Right lung (tissue), 2 donors: ENCODE measurements at regions not wholly inside any gene's neighbourhood (a gene's known extent, or its start where the extent isn't known, plus 50 kb on each side); places are given as distances from the start of the nearest gene placed in this dataset.
"Not testable (repeated sequence)": the region's sequence is repeated elsewhere in the genome, so short reads cannot be mapped to it uniquely, and the experiment has no call there.

Experiments
- DNase-seq, 2 donors: peaks; one replicate each; pipeline ENCODE4 v3.0.0-alpha.2; 2013

DNA sequence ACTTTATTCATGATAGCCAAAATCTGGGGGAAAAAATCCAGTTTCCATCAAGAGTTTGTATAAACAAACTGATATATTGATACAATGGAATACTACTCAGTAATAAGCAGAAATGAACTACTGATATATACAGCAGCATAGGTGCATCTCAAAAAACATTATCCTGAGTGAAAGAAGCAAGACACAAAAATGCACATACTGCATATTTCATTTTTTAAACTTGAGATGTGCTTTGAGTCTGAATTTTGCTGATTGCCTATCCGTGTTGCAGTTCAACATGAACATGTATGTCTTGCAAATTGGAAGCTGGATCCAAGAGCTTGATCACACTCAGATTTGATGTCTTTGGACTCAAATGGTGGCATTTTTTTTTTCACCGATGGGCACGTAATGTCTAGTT is 132.4 kb downstream of the TSEN15 start:
- no peak for DNase-seq

- DNase-seq: not testable (repeated sequence)
Observed at GRCh38 chr1:184184614-184185013, 133.1 kb downstream of the TSEN15 start.

DNA sequence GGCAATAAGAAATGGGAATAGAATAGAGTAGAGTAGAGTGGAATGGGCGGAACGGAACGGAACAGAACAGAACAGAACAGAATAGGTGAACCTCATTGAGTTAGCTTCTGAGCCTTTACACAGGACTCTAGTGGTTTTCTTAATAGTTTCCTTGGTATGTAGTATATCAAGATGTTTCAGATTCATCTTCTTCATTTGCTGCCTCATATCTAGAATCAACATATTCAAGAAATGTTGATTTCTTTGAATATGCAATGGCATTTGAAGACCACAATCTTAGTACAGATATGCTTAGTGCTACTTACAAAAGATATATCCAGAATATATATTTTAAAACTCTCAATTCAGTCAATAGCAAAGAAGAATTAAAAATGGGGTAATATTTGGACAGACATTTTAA is 133.8 kb downstream of the TSEN15 start:
- DNase-seq: no peak

DNA sequence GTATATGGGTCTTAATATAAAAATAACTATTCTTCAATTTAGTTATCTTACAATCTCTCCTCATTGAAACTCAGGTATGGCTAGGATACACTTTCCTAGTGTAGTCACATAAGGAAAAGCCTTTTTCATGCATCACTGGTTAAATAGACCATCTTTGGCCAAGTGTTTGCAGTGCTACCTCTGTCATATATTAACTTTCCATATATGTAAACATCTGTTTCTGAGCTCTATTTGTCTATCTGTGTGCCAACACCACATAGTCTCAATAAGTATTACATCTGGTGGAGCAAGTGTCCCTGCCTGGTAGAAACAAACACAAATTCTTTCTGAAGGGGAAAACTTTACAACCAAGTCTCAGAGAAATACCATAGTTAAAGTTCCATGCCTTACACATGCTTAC is 134.6 kb downstream of the TSEN15 start:
- DNase-seq: no peak

DNA sequence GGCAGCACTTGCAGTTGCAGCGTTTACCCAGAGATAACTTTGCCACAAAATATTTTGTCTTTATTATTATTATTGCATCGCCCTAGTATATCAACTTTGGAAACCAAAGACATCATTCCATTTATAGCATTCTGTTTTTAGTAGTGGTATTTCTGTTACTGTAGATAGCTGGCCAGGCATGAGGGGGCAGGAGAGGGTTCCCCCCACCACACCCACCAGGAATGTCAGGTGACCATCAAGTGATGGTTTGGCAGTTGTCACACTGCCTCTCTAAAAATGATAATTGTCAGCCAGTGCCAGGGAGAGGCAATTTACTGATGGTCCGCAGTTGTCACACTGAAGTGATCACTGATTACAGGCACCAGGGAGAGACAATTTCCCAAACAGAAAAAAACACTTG is 135.6 kb downstream of the TSEN15 start:
- DNase-seq: no peak

GRCh38 chr1:184188037-184188436 is 136.5 kb downstream of the TSEN15 start:
- DNase-seq: no peak

DNA sequence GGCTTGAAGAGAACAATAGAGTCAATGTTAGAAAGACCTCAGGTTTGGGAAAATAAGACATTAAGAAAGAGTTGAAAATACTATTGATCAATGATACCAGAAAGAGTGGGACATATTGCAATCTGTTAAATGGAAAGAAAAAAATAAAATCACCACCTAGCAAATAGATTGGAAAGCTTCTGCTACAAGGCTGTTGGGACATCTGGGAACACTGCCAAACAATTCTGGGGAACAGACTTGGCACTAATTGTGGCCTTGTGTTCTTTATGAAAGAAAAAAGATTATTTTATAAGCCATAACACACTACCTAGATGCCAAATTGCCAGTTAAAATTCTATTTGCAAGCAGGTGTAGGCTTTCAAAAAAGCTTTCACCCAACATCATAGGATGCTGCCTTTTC is 137.8 kb downstream of the TSEN15 start:
- DNase-seq: no peak

- no peak for DNase-seq
Observed at GRCh38 chr1:184190616-184191015, 139.1 kb downstream of the TSEN15 start.

DNA sequence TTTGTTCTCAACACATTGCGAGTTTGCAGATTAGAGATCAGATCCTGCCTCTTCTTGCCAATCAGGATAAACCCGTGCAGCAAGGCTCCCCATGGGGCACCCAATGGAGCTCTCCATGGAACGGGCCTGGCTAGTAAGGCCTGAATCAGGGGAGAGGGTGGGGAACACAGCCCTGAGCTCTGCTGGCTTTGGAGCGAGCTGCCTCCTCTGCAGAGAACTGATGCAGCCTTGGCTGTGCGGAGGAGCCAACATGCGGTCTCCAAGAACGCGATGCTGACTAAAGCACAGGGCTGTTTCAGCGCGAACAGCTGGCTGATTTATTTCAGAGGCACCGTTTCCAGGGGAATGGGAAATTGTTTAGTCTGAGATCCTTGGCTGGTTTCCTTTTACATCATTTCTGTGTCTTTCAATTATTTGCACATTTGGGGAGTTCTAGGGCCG is 139.7 kb downstream of the TSEN15 start:
- DNase-seq: peak; percentile 85 to 89

GRCh38 chr1:184192796-184193195 is 141.3 kb downstream of the TSEN15 start:
- no peak for DNase-seq

DNA sequence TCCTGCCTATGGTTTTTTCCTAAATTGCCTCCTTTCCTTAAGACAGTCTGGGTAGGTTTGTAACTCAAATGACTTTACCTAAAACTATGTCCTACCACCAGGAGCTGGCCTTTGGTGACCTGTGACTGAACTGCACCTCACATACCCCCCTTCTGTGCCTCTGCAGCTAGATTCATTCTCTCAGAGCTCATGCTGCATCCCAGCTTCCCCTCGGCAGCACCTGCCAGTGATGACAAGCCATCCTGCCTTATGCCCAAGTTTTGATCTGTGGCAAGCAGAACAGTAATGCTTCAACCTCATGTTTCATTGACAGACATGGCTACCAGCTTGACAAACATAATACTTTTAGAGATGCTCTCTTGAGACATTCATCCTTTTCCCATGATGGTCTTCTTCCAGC is 141.9 kb downstream of the TSEN15 start:
- DNase-seq: no peak

- DNase-seq: no peak
Observed at GRCh38 chr1:184194236-184194635, 142.7 kb downstream of the TSEN15 start.

- DNase-seq: not testable (repeated sequence)
Observed at GRCh38 chr1:184195722-184196121, 144.2 kb downstream of the TSEN15 start.

DNA sequence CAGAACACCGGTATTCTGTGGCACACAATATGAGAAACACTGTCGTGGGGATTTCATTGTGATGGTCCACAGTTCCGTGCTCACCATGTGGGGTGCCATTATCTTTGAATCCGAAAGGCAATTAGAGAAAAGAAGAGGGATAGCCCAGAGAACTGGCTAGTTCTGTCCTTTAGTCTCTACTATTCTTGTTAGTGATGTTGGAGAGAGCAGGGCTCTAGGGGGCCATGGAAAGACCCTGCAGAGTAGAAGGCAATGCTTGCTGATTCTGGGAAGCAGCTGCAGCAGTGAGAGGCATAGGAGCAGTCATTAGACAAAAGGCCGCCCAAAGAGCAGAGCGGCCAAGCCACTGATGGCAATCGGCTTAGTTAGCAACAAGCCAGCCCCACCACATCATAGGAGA is 146.3 kb downstream of the TSEN15 start:
- DNase-seq: no peak

DNA sequence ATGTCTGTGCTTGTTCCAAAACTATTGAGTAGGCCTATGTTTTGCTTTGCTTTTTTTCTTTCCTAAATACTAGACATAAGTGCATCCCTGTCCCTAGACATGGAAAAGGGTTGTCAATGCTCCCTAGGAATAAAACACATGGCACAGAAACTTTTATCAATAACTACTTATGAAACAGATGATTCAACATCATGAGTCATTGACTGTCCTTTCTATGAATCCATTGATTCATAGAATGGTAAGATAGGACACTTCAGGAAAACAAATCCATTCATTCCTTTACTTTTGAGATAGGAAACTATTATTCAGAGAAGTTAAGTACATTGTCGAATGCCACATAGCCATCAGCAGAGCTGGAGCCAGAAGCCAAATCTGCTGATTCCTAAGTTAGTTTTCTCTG is 147.5 kb downstream of the TSEN15 start:
- no peak for DNase-seq

DNA sequence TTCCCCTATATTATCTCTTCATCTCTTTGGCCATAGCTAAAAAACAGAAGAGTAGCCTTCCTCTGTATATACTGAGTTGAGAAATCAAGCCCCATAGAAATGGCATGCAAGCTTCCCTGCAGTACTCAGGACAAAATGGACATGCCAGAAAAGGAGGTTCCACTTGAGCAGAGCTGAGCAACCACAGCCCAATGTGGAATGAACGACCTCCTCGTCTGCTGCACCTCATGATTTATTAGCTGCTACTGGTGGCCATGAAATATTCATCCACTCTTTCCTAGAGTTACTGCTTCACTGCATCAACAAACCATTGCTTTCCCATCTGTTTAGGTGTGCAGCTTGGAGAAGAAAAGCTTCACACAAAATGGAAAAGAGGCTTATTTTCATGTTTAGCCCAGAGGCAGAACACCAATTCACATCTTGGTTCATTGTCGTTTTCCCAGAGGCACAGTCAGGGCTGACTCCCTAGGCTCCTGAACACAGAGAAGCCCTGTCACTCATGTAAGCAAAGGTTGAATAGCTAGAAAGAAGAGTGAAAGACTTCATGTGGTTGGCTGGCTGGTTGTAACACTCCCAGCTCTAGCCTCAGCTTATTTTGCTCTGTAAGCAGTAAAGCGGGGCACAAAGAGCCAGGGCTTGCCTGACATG is 148.0 kb downstream of the TSEN15 start:
- no peak for DNase-seq

- DNase-seq: no peak
Observed at GRCh38 chr1:184208622-184209021, 157.1 kb downstream of the TSEN15 start.

DNA sequence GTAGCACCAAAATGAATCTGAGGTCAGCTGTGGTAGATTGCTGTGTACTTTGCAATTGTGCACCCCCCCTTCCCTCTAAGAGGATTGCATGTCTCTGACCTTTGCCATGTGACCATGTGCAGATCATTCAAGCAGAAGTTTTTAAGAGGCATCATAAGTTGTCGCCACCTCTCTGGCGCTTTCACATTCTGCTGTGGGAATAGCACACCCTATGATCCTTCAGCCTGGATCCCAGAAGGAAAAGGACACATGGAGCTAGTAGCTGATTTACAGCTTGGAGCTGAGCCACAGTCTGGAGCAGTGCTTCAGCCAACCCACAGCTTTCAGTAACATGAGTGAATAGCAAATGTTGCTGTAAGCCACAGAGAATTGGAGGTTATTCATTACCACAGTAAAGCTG is 158.5 kb downstream of the TSEN15 start:
- no peak for DNase-seq

DNA sequence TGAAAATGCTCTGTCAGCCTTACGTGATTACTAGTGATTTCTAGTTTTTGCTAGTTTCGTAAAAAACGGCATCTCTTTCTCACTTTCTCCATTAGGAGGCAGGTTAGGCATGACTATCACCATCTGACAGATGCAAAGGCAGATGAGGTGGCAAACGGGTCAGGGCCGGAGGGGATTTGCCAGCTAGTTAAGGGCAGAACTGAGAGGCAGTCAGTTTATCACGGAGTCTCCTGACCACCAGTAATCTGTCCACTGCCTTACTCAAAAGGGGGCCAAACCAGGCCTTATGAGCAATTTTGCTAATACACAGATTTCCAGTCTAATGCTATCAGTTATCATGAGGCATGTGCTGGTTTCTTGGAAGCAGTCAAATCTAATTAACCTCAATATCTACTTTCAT is 159.3 kb downstream of the TSEN15 start:
- no peak for DNase-seq

DNA sequence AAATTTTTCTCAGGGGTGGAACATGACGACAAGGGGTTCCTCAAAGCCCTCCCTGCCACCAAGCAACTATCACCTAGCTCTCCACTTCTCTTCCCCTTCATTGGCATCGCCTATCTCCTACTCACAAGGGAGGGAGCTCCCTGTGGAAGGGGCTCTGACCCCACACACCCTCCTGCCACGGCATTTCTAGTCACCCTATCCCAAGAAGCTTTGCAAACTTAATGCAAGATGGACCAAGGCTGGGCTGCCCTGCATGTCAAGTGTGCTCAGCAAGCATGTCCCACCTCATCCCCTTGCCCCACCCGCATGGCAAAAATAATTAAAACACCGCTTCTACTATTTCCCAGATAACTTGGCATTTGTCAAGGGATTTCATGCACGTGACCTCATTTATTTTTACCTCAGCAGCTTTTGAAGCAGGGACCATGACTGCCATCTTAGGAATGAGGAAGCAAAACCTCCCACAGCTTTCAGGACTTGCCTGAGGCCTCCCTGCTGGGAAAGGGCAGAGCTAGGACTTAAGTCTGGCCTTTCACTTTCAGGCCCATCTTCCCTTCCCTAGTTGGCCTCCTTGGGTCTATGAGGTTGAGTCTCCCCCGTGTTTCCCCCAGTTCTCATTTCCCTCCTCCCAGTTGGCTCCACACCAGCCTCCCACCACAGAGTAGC is 161.3 kb downstream of the TSEN15 start:
- no peak for DNase-seq

DNA sequence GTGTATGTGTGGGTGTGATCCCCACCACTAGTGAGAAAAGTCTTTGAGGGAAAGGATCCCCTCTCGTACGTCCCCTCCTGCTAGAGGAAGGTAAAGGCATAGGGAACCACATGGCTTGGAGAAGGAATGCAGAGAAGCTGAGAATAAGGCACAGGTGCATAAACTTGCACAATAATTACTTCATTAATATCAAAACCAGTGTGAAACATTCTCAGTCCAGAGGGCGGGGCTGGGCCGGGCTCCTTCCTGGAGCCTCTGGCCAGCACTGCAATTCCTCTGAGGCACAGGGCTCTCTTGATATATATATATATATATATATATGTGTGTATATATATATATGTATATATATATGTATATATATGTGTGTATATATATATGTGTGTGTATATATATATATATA is 162.6 kb downstream of the TSEN15 start:
- no peak for DNase-seq

GRCh38 chr1:184215274-184215925 is 163.9 kb downstream of the TSEN15 start:
- DNase-seq: no peak

DNA sequence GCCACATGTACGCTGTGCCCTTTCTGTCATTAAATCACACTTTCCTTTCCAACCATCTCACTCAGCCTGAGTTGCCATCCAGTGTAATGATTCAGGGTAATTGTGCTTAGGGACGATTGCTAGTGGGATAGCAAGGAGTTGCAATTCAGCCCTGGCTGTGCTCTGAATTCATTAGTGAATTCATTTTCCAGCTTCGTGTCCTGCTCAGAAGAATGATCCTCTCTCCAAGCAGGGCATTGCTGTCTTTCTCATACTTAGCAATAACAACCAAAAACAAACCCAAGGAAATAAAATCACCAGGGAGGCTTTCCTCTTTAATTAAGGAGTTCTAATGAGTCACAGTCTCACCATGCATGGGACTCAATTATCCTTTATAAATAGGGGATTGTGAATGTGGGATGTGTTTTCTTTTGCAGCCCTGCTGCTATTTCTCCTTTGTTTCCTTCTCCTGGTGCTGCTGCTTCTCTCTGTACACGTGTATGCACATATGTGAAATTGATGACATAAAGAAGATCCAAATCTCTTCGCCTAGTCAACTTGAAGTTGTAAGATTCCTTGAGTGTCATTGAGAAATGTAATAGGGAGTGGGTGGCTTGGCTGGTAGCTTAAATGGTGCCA is 167.0 kb downstream of the TSEN15 start:
- DNase-seq: no peak
